Spleen (tissue), 7 donors: ENCODE measurements at regions not wholly inside any gene's neighbourhood (a gene's known extent, or its start where the extent isn't known, plus 50 kb on each side); places are given as distances from the start of the nearest gene placed in this dataset.

Experiments used
- CTCF ChIP-seq, 11 experiments: fragments of 200-600 bp in 7 of 11; fragments of 450-650 bp in 4 of 11; sonication (generic) in 4 of 11; IDR thresholded peaks in 8 of 11; conservative IDR thresholded peaks in 3 of 11; 1 replicate in 7 of 11; 2 replicates in 4 of 11; pipeline versions ENCODE4 v1.4.0 to v1.8.0; 2016 to 2021; ENCODE audit warnings: antibody characterized with exemption in 11 of 11, inconsistent platforms in 4 of 11, mild to moderate bottlenecking in 1 of 11
- POLR2A ChIP-seq, 3 donors: fragments of 450-650 bp; IDR thresholded peaks; one replicate each; pipeline ENCODE4 v1.5.1; 2017; ENCODE audit warnings: antibody characterized with exemption in 3 of 3, mild to moderate bottlenecking in 1 of 3
- donor health status: DM: no; HTN: no; CAD: no; lungs with moderate emphysema.
- donor health status: DM: no; HTN: no; CAD: no.
- donor health status: DM: no; HTN: no; CAD: no.

- no peak for TF ChIP-seq CTCF (IDR thresholded peaks at IDR 0.05 in 8 of 11, conservative IDR thresholded peaks at IDR 0.05 in 3 of 11)
- TF ChIP-seq POLR2A (IDR thresholded peaks at IDR 0.05) = no peak
These were observed 163.2 kb upstream of the ARID2 start for GRCh38 chr12:45566257-45566656.
